HuH-7.5 (cell line): ENCODE measurements at regions not wholly inside any gene's neighbourhood (a gene's known extent, or its start where the extent isn't known, plus 50 kb on each side); places are given as distances from the start of the nearest gene placed in this dataset.

ENCODE experiments used
- DNase-seq: peaks from one replicate; pipeline ENCODE4 v3.0.0; 2011; ENCODE audit warnings: low spot score

DNA sequence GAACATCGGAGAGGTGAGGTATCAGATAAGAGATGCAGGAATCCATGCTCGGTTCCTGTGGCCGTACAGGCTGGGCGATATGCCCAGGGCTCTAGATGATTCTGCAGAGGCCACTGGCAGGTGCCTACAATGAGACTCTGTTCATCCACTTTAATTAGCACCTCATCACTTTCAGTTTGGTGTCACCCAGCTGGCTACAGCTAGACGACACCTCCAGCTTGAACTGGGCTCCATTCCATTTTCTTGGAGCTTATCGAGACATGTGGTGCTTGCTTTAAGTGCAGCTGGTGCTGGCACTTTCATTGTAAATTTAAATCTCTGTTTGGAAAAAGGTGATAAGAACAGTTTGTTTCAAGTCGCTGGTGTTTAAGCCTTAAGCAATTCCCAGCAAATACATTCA, 322.5 kb upstream of the ADGRL2 start:
- DNase-seq = no peak

GRCh38 chr1:81477710-81478109, 323.0 kb upstream of the ADGRL2 start:
- DNase-seq = no peak

DNA sequence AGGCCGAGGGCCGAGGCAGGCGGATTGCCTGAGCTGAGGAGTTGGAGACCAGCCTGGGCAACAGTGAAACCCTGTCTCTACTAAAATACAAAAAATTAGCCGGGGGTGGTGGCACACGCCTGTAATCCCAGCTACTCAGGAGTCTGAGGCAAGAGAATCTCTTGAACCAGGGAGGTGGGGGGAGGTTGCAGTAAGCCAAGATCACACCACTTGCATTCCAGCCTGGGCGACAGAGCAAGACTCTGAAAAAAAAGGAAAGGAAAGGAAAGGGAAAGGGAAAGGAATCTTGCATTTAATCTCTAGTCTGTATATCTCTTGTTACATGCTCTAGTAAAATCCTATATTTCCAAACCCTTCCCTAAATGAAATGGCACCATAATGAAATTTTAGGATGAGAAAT, 328.3 kb upstream of the ADGRL2 start:
- DNase-seq = no peak

DNA sequence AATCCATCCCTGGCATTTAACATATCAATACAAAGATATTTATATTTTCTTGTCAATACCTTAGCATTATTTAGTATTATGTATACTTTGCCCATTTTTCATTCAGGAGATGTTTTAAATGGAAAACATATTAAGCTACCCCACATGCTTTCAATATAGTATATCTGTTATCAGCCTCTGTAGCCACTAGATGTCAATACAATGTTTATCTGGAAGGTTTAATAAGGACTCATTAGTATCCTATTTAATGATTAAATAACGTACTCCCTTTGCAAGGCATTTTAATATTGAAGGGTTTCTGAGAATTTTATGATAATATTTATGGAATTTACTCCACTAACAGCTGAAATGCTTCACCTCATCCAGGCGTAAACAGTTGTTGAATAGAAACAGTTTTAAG, 329.5 kb upstream of the ADGRL2 start:
- no peak for DNase-seq

DNA sequence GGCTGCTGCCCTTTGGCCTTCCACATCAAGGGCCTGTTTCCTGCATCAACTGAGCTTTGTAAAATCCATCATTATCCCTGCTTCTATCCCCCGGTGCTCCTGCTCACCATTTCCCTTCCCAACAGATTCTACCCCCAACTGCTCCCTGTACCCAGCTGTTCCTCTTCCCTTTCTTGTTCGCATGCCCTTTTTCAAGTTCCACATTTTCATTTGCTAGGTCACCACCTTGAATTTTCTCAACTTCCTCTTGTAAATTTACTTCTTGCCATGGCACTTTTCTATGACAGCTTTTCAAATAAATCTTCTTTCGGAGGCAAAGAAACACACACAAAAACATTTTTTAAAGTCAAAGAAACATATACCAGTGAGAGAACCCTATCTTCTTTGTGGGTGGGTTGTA, 330.5 kb upstream of the ADGRL2 start:
- no peak for DNase-seq

GRCh38 chr1:81467383-81467782, 333.4 kb upstream of the ADGRL2 start:
- DNase-seq = no peak

DNA sequence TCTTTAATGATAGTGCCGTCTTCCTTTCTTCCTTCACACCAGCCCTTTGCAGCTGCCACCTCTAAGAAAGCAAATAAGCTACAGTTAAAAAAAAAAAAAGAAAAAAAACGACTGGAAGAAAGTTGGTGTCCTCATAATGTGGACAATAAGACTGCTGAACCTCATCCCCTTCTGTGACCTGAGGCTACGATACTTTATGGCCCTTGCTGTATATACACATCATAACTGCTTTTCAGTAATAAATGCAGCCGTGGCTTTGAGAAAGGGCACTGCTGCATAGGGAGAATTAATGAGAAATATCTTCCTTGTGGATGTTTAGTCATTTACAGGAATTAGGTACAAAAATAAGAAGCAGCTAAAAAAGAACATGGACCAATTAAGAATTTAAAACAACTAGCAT, 333.8 kb upstream of the ADGRL2 start:
- DNase-seq = no peak

- DNase-seq = no peak
These were observed 336.5 kb upstream of the ADGRL2 start for GRCh38 chr1:81463936-81464837.

DNA sequence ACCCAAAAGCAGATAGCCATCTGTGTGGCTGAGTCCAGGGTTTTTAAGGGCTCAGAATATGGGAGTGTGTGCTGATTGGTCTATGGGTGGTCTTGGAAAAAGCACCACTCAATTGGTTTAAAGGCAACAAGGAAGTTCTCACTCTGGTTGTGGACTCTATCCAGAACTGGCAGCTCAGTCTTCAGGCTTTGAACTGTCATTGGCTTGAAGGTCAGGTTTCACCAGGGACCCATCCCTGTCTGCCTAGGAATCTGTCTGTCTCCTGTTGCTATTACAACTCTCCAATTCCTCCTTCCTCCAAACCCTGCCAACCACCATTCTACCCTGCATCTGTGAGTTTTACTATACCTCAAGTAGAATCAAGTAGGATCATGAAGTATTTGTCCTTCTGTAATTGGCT, 341.7 kb upstream of the ADGRL2 start:
- DNase-seq = no peak

GRCh38 chr1:81458186-81458585, 342.5 kb upstream of the ADGRL2 start:
- no peak for DNase-seq

GRCh38 chr1:81455481-81455880, 345.3 kb upstream of the ADGRL2 start:
- DNase-seq = no peak

- no peak for DNase-seq
These were observed 346.8 kb upstream of the ADGRL2 start for GRCh38 chr1:81453971-81454370.

GRCh38 chr1:81453367-81453703, 347.4 kb upstream of the ADGRL2 start:
- DNase-seq = no peak

GRCh38 chr1:81452693-81453366, 347.9 kb upstream of the ADGRL2 start:
- no peak for DNase-seq

DNA sequence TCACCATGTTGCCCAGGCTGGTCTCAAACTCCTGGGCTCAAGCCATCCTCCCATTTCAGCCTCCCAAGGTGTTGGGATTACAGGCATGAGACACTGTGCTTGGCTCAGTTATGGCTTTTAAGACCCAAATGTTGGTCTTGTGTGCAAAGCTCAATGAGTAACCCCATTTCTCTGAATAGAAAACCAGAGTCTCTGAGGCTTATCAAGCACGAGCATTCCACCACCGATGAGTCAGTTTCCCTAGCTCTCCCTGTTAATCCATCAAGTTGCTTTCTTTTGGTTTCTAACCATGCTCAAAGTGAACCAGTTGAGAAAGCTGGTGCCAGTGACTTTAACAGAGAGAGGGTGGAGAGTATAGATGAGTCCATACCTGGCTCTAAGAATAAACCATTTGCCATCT, 350.9 kb upstream of the ADGRL2 start:
- no peak for DNase-seq

DNA sequence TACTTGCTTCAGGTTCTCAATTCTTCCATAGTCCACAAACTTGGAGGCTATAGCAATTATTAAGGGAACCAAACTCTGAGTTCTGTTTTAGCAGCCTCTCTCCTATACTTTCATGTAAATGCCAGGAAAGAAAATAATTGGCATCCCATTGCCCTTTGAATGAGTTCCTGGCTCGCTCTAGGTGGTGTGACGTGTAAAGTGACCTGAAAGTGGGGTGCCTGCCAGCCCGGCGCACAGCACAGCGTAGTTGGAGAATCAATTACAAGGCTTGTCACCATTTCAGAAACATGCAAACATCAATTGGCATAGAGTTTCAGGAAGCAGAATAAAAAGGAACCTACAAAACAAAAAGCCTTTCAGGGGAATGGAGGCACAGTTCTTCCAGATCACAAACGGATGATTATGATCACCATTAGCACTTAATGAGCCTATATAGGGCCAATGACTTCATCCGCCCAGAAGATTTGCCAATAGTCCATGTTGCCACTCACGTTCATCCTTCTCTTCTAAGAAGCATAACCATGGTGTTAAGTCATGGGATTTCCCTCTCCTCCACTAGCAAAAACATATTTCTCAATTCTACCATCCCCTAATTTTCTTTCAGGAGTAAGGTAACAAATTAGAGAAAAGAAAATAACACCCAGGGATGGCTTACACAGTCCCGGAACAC, 354.6 kb upstream of the ADGRL2 start:
- no peak for DNase-seq

DNA sequence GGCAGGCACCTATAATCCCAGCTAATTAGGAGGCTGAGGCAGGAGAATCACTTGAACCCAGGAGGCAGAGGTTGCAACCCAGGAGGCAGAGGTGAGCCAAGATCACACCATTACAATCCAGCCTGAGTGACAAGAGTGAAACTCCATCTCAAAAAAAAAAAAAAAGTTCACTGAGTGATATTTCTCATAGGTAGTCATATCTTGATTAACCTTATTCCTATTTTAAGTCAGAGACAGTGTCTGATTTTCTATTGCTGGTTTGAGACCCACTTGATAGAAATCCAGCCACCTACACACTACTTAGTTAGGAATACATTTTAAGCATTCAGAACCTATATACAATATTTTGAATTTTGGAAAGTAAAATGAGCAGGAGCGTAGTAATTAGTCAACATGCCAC, 357.4 kb upstream of the ADGRL2 start:
- no peak for DNase-seq

DNA sequence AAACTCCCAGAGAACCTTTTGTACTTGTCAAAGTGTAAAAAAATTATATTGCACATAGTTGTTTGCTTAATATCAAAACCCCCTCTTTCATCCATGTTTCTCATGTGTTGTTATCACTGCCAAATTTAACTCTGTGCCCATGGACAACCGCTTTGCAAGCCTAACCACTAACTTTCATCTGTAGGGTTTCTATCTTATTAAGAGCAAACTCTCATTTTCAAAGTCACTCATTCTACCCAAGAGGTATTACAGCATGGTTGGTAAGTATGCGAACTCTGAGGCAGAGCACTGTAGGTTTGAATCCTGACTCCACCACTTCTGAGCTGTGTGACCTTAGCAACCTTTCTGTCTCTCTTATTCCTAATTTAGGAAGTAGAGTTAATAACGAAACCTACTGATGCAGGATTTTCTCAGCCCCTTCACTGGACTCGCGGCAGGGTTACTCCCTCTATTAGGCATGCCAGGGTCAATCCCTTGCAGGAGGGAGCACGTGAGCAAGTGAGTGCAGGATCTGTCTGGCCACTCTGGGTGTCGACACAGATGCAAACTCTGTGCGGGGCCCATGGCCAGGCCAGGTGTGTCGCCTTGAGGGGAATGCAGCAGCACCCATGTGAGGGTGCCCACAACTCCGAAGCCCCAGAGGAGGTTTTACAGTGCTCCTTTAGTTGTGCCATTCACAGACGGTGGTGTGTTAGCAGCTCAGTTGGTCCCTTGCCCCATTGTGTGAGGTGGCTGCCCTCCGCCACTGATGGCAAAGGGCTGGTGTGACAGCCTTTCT, 361.5 kb upstream of the ADGRL2 start:
- DNase-seq = no peak

DNA sequence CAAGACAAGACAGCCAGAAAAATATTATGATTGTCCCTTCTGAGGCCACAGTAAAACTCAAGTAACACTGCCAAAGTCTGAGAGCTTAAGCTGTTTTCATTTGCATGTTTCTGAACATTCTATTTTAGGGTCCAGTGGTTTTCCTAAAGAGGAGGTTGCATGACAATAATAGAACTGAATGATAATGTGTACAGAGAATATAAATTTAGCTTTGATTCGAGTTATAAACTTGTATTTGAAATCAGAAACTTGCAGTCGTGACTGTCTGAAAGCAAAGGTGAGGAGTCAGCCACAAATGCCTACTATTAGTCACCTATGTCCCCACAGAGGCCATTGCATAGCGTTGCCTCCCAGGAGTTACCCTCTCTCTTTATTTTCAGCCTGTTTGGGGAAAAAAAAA, 363.1 kb upstream of the ADGRL2 start:
- no peak for DNase-seq

- DNase-seq = no peak
These were observed 363.5 kb upstream of the ADGRL2 start for GRCh38 chr1:81437213-81437612.

DNA sequence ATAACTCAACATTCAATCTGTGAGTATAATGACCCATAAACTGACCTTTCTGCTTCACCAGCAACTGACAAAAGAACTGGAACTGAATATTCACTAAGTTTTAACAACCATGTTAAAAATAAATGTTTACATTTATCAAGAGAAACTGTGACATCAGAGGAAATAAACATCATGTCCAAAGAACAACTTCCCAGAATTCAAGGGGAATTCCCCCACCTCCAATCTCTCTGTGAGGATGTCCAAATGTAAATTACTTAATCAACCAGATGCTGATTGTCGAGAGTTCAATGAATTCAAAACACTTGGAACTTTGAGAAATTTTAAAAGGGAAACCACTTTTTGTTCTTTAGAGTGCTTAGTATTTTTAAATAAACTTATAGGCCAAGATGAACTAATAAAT, 365.6 kb upstream of the ADGRL2 start:
- DNase-seq = no peak

DNA sequence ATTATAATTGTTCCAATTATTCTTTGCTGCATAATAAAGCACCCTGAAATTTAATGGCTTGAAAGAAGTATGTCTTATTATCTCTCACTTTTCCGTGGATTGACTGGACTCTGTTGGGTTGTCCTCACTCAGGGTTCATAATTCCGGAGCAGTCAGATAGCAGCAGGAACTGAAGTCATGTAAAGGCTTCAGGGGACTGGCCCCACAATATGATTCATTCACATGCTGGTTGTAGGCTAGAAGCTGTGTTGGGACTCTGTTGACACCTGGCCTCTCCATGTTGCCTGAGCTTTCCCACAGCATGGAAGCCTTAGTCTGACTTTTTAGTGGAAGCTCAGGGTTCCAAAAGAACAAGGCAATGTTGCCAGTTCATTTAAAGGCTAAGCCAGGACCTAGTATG, 367.1 kb upstream of the ADGRL2 start:
- DNase-seq = no peak
